Epithelial cell of esophagus (primary cell): ENCODE measurements at regions not wholly inside any gene's neighbourhood (a gene's known extent, or its start where the extent isn't known, plus 50 kb on each side); places are given as distances from the start of the nearest gene placed in this dataset.
"Not testable (repeated sequence)": the region's sequence is repeated elsewhere in the genome, so short reads cannot be mapped to it uniquely, and the experiment has no call there.

ENCODE experiments used
- DNase-seq: peaks from one replicate; pipeline ENCODE4 v3.0.0; 2010; ENCODE audit warnings: low read depth
- H3K4me3 ChIP-seq: 2 replicates; pipeline ENCODE4 v1.5.1; 2011; ENCODE audit warnings: mild to moderate bottlenecking, low read length, control low read depth
- CTCF ChIP-seq: IDR thresholded peaks from 2 replicates; pipeline ENCODE4 v1.5.1; 2011; ENCODE audit warnings: low read depth, mild to moderate bottlenecking, low read length, control low read depth, inconsistent platforms; ENCODE audit not compliant: insufficient read depth; ENCODE audit errors: missing control alignments

GRCh38 chr2:175247159-175247558 lies 65.6 kb upstream of the ATP5MC3 start:
- no peak for TF ChIP-seq CTCF
- no peak overlapping the region for H3K4me3 ChIP-seq
- no peak for DNase-seq

- DNase-seq: no peak
- TF ChIP-seq CTCF: no peak
- no peak overlapping the region for H3K4me3 ChIP-seq
Observed at GRCh38 chr2:175244697-175245096, 63.2 kb upstream of the ATP5MC3 start.

- H3K4me3 ChIP-seq: no peak overlapping the region
- no peak for DNase-seq
- no peak for TF ChIP-seq CTCF
Observed at GRCh38 chr2:175241691-175242090, 60.2 kb upstream of the ATP5MC3 start.

DNA sequence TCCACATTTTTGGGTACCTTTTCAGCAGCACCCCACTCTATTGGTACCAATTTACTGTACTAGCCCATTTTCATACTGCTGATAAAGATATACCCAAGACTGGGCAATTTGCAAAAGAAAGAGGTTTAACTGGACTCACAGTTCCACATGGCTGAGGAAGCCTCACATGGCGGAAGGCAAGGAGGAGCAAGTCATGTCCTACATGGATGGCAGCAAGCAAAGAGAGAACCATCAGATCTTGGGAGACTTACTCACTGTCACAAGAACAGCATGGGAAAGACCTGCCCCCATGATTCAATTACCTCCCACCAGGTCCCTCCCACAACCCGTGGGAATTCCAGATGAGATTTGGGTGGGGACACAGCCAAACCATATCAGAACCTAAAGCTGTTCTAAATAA lies 58.5 kb upstream of the ATP5MC3 start:
- not testable (repeated sequence) for DNase-seq, H3K4me3 ChIP-seq

DNA sequence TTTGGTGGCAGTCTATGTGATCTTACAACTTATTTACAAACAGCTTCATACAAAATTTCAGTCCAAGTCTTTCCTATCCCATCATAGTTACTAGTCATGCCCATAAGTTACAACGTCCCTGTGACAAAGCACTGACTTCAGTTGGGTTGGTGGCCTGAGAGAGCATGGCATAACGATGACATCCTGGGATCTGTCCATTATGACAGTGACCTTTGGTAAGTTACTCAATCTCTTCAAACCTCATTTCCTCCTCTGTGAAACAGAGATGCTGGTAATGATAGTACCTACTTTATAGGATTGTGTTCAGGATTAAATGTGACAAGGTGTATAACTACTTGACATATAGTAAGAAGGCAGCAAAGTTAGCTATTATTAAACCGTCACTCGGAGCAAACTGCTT lies 55.4 kb upstream of the ATP5MC3 start:
- no peak for DNase-seq
- no peak for TF ChIP-seq CTCF
- no peak overlapping the region for H3K4me3 ChIP-seq

DNA sequence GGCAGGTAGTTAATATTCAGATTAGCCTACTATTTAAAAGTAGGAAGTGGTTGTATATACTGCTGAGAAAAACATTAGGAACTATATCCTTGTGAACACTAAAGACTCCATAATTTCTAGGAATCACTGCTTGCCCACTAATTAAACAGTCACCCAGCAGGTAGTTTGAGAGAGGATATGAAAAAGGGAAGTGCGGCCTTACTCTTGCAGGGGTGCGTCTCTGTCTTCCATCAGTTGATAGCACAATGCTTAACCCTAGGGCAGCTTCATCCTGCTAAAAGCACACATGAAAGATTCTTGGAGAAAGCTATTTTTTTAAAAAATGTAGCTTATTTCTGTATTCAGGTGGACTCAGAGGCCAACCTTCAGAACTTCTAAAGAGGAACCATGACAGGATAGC lies 53.1 kb upstream of the ATP5MC3 start:
- no peak for DNase-seq
- no peak for TF ChIP-seq CTCF
- no peak overlapping the region for H3K4me3 ChIP-seq

- DNase-seq: no peak
- no peak overlapping the region for H3K4me3 ChIP-seq
- TF ChIP-seq CTCF: no peak
Observed at GRCh38 chr2:175234153-175234552, 52.6 kb upstream of the ATP5MC3 start.
